ENCODE measurements at regions not wholly inside any gene's neighbourhood (a gene's known extent, or its start where the extent isn't known, plus 50 kb on each side); places are given as distances from the start of the nearest gene placed in this dataset.

DNA sequence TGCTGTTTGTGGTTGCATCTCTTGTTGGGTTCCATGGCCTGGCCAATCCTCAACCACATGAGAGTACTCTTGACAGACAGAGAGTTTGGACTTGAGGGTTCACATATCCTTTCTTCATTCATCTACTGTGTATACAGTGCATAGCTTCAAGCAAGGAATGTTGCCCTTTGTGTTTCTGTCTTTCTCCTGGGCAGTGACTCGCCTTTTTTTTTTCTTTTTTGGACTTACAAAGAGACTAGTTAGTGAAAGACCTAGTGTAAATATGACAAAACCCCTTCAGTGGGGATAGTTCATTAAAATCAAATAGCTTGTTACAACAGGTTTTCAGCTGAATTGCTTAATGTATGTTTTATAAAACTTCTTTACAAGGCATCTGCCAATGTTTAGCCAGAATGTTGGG, 290.2 kb downstream of the FGFR2 start:
- TF ChIP-seq, protein P1, sequence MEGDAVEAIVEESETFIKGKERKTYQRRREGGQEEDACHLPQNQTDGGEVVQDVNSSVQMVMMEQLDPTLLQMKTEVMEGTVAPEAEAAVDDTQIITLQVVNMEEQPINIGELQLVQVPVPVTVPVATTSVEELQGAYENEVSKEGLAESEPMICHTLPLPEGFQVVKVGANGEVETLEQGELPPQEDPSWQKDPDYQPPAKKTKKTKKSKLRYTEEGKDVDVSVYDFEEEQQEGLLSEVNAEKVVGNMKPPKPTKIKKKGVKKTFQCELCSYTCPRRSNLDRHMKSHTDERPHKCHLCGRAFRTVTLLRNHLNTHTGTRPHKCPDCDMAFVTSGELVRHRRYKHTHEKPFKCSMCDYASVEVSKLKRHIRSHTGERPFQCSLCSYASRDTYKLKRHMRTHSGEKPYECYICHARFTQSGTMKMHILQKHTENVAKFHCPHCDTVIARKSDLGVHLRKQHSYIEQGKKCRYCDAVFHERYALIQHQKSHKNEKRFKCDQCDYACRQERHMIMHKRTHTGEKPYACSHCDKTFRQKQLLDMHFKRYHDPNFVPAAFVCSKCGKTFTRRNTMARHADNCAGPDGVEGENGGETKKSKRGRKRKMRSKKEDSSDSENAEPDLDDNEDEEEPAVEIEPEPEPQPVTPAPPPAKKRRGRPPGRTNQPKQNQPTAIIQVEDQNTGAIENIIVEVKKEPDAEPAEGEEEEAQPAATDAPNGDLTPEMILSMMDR (IDR thresholded peaks at IDR 0.05; ENCODE audit: insufficient read depth, low read depth, low read length) = no peak
- no peak for TF ChIP-seq EZH2 (IDR thresholded peaks at IDR 0.05; ENCODE audit: insufficient read depth, low read length)

All from astrocyte (in vitro differentiated cells and primary cell).